NB4 (cell line): ENCODE measurements at regions not wholly inside any gene's neighbourhood (a gene's known extent, or its start where the extent isn't known, plus 50 kb on each side); places are given as distances from the start of the nearest gene placed in this dataset.

Experiments
- MYC ChIP-seq: IDR thresholded peaks from 2 replicates; pipeline ENCODE4 v1.6.1; 2011; ENCODE audit warnings: low read depth, low read length
- POLR2A ChIP-seq: IDR thresholded peaks from 2 replicates; pipeline ENCODE4 v1.6.1; 2011; ENCODE audit warnings: mild to moderate bottlenecking; ENCODE audit not compliant: insufficient read length; ENCODE audit errors: extremely low read depth

DNA sequence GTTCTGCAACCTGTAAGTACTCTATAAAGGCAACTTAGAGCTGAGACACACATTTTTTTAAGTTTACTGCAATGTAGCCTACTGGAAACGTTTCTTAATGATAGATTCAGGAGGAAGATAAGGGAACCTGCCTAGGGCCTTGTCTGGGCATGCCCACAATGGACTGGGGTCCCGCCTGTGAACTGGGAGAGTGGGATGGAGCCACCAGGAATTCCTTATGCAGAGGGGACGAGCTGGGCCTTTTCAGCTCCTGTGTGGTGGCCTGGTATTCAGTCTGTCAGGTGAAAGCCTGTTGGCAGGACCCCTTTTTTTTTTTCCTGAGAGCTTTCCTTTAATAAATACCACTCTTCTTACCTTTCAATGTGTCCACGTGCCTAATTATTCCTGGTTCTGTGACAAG lies 384.4 kb upstream of the ZWINT start:
- no peak for TF ChIP-seq POLR2A
- TF ChIP-seq MYC = no peak
